IMR-90 (cell line): ENCODE measurements at regions not wholly inside any gene's neighbourhood (a gene's known extent, or its start where the extent isn't known, plus 50 kb on each side); places are given as distances from the start of the nearest gene placed in this dataset.

Source experiments
- ATAC-seq: fragments of 200-7000 bp; cut with Tn5 transposase; 2 replicates; pipeline ENCODE4 v1.9.1; 2020; ENCODE audit warnings: low read depth, mild to moderate bottlenecking, moderate library complexity
- BruUV-seq: library from RNA; stranded (reverse); fragments of 400-500 nt; replicated peaks from 2 replicates; lab custom pipeline; 2021; lab: Mats Ljungman, UMichigan
- CTCF ChIA-PET: fragments of 300-600 bp; formaldehyde crosslinking; extraction: SDS; loops from one replicate; lab custom pipeline; 2021; ENCODE audit warnings: antibody characterized with exemption; lab: Yijun Ruan, JAX
- POLR2A ChIA-PET: fragments of 300-600 bp; sonication (Branson Sonifier 250); formaldehyde crosslinking; loops from one replicate; lab custom pipeline; 2022; ENCODE audit warnings: antibody characterized with exemption; ENCODE audit not compliant: unreplicated experiment; lab: Charles Lee
- DNase-seq: peaks from one replicate; pipeline ENCODE4 v3.0.0; 2013
- H2AFZ ChIP-seq: replicated peaks from 2 replicates; pipeline ENCODE3; 2013; ENCODE audit warnings: low read length, mild to moderate bottlenecking; ENCODE audit not compliant: poor library complexity
- H2AK5ac ChIP-seq: 2 replicates; pipeline ENCODE4 v1.6.1; 2013; ENCODE audit warnings: low read depth, low read length, inconsistent platforms
- H2AK9ac ChIP-seq: replicated peaks from 2 replicates; pipeline ENCODE3; 2013; ENCODE audit warnings: mild to moderate bottlenecking, low read depth, low read length, moderate library complexity; ENCODE audit not compliant: poor library complexity
- H2BK120ac ChIP-seq: 2 replicates; pipeline ENCODE4 v1.6.1; 2013; ENCODE audit warnings: low read depth, low read length, inconsistent platforms
- H2BK15ac ChIP-seq: 3 replicates; pipeline ENCODE4 v1.6.1; 2013; ENCODE audit warnings: low read depth, low read length, inconsistent platforms
- H2BK20ac ChIP-seq: 2 replicates; pipeline ENCODE4 v1.6.1; 2013; ENCODE audit warnings: low read depth, mild to moderate bottlenecking, inconsistent platforms, low read length, moderate library complexity
- H2BK5ac ChIP-seq: 2 replicates; pipeline ENCODE4 v1.6.1; 2013; ENCODE audit warnings: mild to moderate bottlenecking, low read depth, low read length, inconsistent platforms; ENCODE audit not compliant: poor library complexity, severe bottlenecking
- H3K14ac ChIP-seq: replicated peaks from 2 replicates; pipeline ENCODE4 v1.6.1; 2013; ENCODE audit warnings: low read depth, low read length, inconsistent platforms
- H3K18ac ChIP-seq: 2 replicates; pipeline ENCODE4 v1.6.1; 2013; ENCODE audit warnings: low read depth, low read length, control low read depth
- H3K23ac ChIP-seq: 2 replicates; pipeline ENCODE4 v1.6.1; 2013; ENCODE audit warnings: low read depth, low read length, inconsistent platforms
- H3K27ac ChIP-seq: 2 replicates; pipeline ENCODE4 v1.5.1; 2013; ENCODE audit warnings: mild to moderate bottlenecking, control low read depth, low read length; ENCODE audit not compliant: insufficient read depth
- H3K27me3 ChIP-seq: 2 replicates; pipeline ENCODE4 v1.6.1; 2013; ENCODE audit warnings: low read length; ENCODE audit not compliant: control insufficient read depth, insufficient read depth
- H3K36me3 ChIP-seq: 2 replicates; pipeline ENCODE4 v1.6.1; 2013; ENCODE audit warnings: low read length, mixed read lengths; ENCODE audit not compliant: control insufficient read depth, insufficient read depth
- H3K4ac ChIP-seq: 2 replicates; pipeline ENCODE4 v1.6.1; 2013; ENCODE audit warnings: low read depth, low read length, inconsistent platforms
- H3K4me1 ChIP-seq: 2 replicates; pipeline ENCODE4 v1.6.1; 2013; ENCODE audit warnings: low read length, mixed read lengths; ENCODE audit not compliant: control insufficient read depth, insufficient read depth
- H3K4me2 ChIP-seq: 2 replicates; pipeline ENCODE4 v1.6.1; 2013; ENCODE audit warnings: low read depth, mild to moderate bottlenecking, control low read depth, low read length, moderate library complexity
- H3K4me3 ChIP-seq: 2 replicates; pipeline ENCODE4 v1.5.1; 2013; ENCODE audit warnings: low read depth, mild to moderate bottlenecking, control low read depth, low read length, moderate library complexity; ENCODE audit not compliant: insufficient read depth
- H3K56ac ChIP-seq: 2 replicates; pipeline ENCODE4 v1.6.1; 2013; ENCODE audit warnings: low read length, inconsistent platforms; ENCODE audit not compliant: insufficient read depth; ENCODE audit errors: extremely low read depth
- H3K79me1 ChIP-seq, 2 experiments: 2 replicates each; pipeline ENCODE4 v1.6.1; 2013; ENCODE audit warnings: low read length in 2 of 2, inconsistent platforms in 1 of 2, low read depth in 1 of 2
- H3K9ac ChIP-seq: 2 replicates; pipeline ENCODE4 v1.6.1; 2013; ENCODE audit warnings: low read depth, low read length, control low read depth
- H3K9me1 ChIP-seq: 2 replicates; pipeline ENCODE4 v1.6.1; 2013; ENCODE audit warnings: low read length, inconsistent platforms; ENCODE audit not compliant: insufficient read depth
- H3K9me3 ChIP-seq: 2 replicates; pipeline ENCODE4 v1.6.1; 2013; ENCODE audit warnings: low read length; ENCODE audit not compliant: control insufficient read depth, insufficient read depth
- H4K20me1 ChIP-seq: 2 replicates; pipeline ENCODE4 v1.6.1; 2013; ENCODE audit warnings: low read length, inconsistent platforms; ENCODE audit not compliant: insufficient read depth
- H4K5ac ChIP-seq: 2 replicates; pipeline ENCODE4 v1.6.1; 2013; ENCODE audit warnings: mild to moderate bottlenecking, low read depth, low read length, control low read depth
- H4K8ac ChIP-seq, 2 experiments: 2 replicates each; pipeline ENCODE4 v1.6.1; 2013; ENCODE audit warnings: low read depth in 2 of 2, low read length in 2 of 2, control low read depth in 1 of 2, inconsistent platforms in 1 of 2
- H4K91ac ChIP-seq: 2 replicates; pipeline ENCODE4 v1.6.1; 2013; ENCODE audit warnings: low read depth, low read length, inconsistent platforms; ENCODE audit not compliant: insufficient read depth
- BHLHE40 ChIP-seq: fragments of 150-350 bp; IDR thresholded peaks from 2 replicates; pipeline ENCODE4 v1.6.1; 2016; ENCODE audit warnings: mild to moderate bottlenecking, low read depth, low read length
- CEBPB ChIP-seq: IDR thresholded peaks from 2 replicates; pipeline ENCODE4 v1.6.1; 2012; ENCODE audit warnings: low read depth, low read length, improper control_type of control experiment
- FOS ChIP-seq: fragments of 150-350 bp; IDR thresholded peaks from 2 replicates; pipeline ENCODE4 v1.6.1; 2016; ENCODE audit warnings: low read depth, low read length
- MAZ ChIP-seq: IDR thresholded peaks from 2 replicates; pipeline ENCODE4 v1.6.1; 2012; ENCODE audit warnings: low read depth, mild to moderate bottlenecking, low read length, improper control_type of control experiment, moderate library complexity, borderline replicate concordance
- NFE2L2 ChIP-seq: fragments of 150-350 bp; IDR thresholded peaks from 2 replicates; pipeline ENCODE4 v1.6.1; 2016; ENCODE audit warnings: low read depth, mild to moderate bottlenecking, low read length
- WGBS, 2 experiments: methylation state at CpG; one replicate each; pipeline versions ENCODE4 v1.1.5 to v1.1.7; 2013; ENCODE audit warnings: missing lambda C conversion rate in 2 of 2; ENCODE audit not compliant: insufficient read length in 1 of 2; ENCODE audit errors: extremely low coverage in 2 of 2; 5-methylcytosine and 5-hydroxymethylcytosine counted together
- dilution Hi-C: fragments of 300-500 bp; cut with HindIII; formaldehyde crosslinking; loops from one replicate; pipeline ENCODE4 v1.14.3; 2018; ENCODE audit warnings: low sequenced_read_pairs; ENCODE audit not compliant: unreplicated experiment
- in situ Hi-C: fragments of 300-500 bp; cut with MboI; formaldehyde crosslinking; loops from 3 replicates; pipeline ENCODE4 v1.14.3; 2019; ENCODE audit warnings: low sequenced_read_pairs, inconsistent platforms, mixed read lengths
- intact Hi-C: fragments of 100-400 bp; cut with micrococcal nuclease; formaldehyde crosslinking; loops from 2 replicates; pipeline ENCODE4 v1.10.0; 2022
- TF ChIP-seq, protein P1 (sequence below): fragments of 150-350 bp; IDR thresholded peaks from 2 replicates; pipeline ENCODE4 v1.6.1; 2016; ENCODE audit warnings: low read depth, mild to moderate bottlenecking, low read length, moderate library complexity, borderline replicate concordance
- TF ChIP-seq, protein P2 (sequence below): fragments of 150-350 bp; IDR thresholded peaks from 2 replicates; pipeline ENCODE4 v1.6.1; 2017; ENCODE audit warnings: mild to moderate bottlenecking, antibody characterized with exemption, low read length, low read depth
- TF ChIP-seq, protein P3 (sequence below): conservative IDR thresholded peaks from 2 replicates; pipeline ENCODE4 v1.5.1; 2012; ENCODE audit warnings: mild to moderate bottlenecking, low read depth, low read length, improper control_type of control experiment

DNA sequence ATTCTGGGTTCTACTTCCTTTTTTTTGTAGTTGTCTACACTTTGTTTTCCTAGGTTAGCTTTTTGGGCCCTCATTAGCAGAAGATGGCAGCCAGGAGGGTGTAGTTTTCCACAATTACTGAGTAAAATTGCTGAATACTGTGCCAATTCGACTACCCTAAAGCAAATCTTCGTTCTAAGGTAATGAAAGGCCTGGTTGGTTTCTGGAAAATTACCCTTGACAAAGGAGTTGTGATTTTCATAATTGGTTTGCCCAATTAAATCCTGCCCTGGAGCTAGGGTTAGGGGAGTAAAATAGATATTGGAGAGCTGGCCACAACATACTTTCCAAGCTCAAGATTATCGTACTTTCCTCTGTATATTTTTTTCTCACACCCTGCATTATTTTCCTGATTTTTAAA, 293.0 kb downstream of the OXSM start:
- Histone ChIP-seq H3K4ac (no peak overlapping the region), H2BK20ac (no peak overlapping the region), H3K9me3 (peaks cover 8% of the 10 kb centered on the region), H3K4me3 (no peak overlapping the region), H2BK15ac (no peak overlapping the region), H3K36me3 (no peaks in the 10 kb centered on the region), H2AFZ (no peak overlapping the region), H4K91ac (no peak overlapping the region), H3K27me3 (no peaks in the 10 kb centered on the region), H3K18ac (no peak overlapping the region), H3K27ac (no peak overlapping the region), H4K20me1 (no peaks in the 10 kb centered on the region), H2BK5ac (no peak overlapping the region), H3K4me1 (no peaks in the 10 kb centered on the region), H2AK9ac (no peak overlapping the region), H2BK120ac (no peak overlapping the region), H3K56ac (no peak overlapping the region), H3K23ac (no peak overlapping the region), H3K4me2 (no peak overlapping the region), H2AK5ac (no peak overlapping the region), H3K9me1 (no peaks in the 10 kb centered on the region), H4K8ac (no peak overlapping the region), H3K9ac (no peak overlapping the region), H3K14ac (no peak overlapping the region), H3K79me1 (no peaks in the 10 kb centered on the region), H4K5ac (no peak overlapping the region)
- dilution Hi-C loops = no loop called here
- ChIA-PET POLR2A (no interaction called here), CTCF (no interaction called here)
- in situ Hi-C loops = no loop called here
- BruUV-seq = no TSS peak
- DNase-seq = no peak
- no CpG with 5 or more reads among the region's 3 CpGs for WGBS, 2 experiments
- TF ChIP-seq, protein P1, sequence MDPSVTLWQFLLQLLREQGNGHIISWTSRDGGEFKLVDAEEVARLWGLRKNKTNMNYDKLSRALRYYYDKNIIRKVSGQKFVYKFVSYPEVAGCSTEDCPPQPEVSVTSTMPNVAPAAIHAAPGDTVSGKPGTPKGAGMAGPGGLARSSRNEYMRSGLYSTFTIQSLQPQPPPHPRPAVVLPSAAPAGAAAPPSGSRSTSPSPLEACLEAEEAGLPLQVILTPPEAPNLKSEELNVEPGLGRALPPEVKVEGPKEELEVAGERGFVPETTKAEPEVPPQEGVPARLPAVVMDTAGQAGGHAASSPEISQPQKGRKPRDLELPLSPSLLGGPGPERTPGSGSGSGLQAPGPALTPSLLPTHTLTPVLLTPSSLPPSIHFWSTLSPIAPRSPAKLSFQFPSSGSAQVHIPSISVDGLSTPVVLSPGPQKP = no peak
- TF ChIP-seq BHLHE40 = no peak
- TF ChIP-seq, protein P2, sequence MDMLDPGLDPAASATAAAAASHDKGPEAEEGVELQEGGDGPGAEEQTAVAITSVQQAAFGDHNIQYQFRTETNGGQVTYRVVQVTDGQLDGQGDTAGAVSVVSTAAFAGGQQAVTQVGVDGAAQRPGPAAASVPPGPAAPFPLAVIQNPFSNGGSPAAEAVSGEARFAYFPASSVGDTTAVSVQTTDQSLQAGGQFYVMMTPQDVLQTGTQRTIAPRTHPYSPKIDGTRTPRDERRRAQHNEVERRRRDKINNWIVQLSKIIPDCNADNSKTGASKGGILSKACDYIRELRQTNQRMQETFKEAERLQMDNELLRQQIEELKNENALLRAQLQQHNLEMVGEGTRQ = no peak
- TF ChIP-seq, protein P3, sequence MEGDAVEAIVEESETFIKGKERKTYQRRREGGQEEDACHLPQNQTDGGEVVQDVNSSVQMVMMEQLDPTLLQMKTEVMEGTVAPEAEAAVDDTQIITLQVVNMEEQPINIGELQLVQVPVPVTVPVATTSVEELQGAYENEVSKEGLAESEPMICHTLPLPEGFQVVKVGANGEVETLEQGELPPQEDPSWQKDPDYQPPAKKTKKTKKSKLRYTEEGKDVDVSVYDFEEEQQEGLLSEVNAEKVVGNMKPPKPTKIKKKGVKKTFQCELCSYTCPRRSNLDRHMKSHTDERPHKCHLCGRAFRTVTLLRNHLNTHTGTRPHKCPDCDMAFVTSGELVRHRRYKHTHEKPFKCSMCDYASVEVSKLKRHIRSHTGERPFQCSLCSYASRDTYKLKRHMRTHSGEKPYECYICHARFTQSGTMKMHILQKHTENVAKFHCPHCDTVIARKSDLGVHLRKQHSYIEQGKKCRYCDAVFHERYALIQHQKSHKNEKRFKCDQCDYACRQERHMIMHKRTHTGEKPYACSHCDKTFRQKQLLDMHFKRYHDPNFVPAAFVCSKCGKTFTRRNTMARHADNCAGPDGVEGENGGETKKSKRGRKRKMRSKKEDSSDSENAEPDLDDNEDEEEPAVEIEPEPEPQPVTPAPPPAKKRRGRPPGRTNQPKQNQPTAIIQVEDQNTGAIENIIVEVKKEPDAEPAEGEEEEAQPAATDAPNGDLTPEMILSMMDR = no peak
- TF ChIP-seq FOS = no peak
- TF ChIP-seq NFE2L2 = no peak
- TF ChIP-seq CEBPB = no peak
- TF ChIP-seq MAZ = no peak
- intact Hi-C loops = no loop called here
- no peak for ATAC-seq
